Omental fat pad (tissue), 3 donors: ENCODE measurements at regions not wholly inside any gene's neighbourhood (a gene's known extent, or its start where the extent isn't known, plus 50 kb on each side); places are given as distances from the start of the nearest gene placed in this dataset.

ENCODE experiments used
- ATAC-seq: fragments of 150-250 bp; one replicate; pipeline ENCODE4 v1.9.1; 2016; ENCODE audit warnings: mild to moderate bottlenecking, moderate library complexity; ENCODE audit not compliant: low FRiP score
- DNase-seq: peaks from one replicate; pipeline ENCODE4 v3.0.0-alpha.2; 2019; ENCODE audit warnings: low spot score
- CTCF ChIP-seq, 3 donors: fragments of 450-650 bp; IDR thresholded peaks; one replicate each; pipeline ENCODE4 v1.5.1; 2016 to 2017; ENCODE audit warnings: antibody characterized with exemption in 3 of 3, mild to moderate bottlenecking in 3 of 3, moderate library complexity in 2 of 3

GRCh38 chr1:182261655-182262054, 129.9 kb downstream of the GLUL start:
- ATAC-seq (no peak), DNase-seq (no peak)
- no peak for TF ChIP-seq CTCF (IDR thresholded peaks at IDR 0.05)

- TF ChIP-seq CTCF (IDR thresholded peaks at IDR 0.05) = no peak
- DNase-seq (no peak), ATAC-seq (no peak)
These were observed 131.1 kb downstream of the GLUL start for GRCh38 chr1:182260516-182260915.

- no peak for TF ChIP-seq CTCF (IDR thresholded peaks at IDR 0.05)
- no peak for DNase-seq
- no peak for ATAC-seq
These were observed 131.6 kb downstream of the GLUL start for GRCh38 chr1:182259968-182260367.

GRCh38 chr1:182259229-182259872, 132.2 kb downstream of the GLUL start:
- ATAC-seq (peak; percentile 32), DNase-seq (no peak)
- no peak for TF ChIP-seq CTCF (IDR thresholded peaks at IDR 0.05)

GRCh38 chr1:182257369-182258063, 134.1 kb downstream of the GLUL start:
- DNase-seq (no peak), ATAC-seq (peak; percentile 60)
- TF ChIP-seq CTCF (IDR thresholded peaks at IDR 0.05) = no peak

- no peak for DNase-seq
- no peak for TF ChIP-seq CTCF (IDR thresholded peaks at IDR 0.05)
- peak; percentile 15 for ATAC-seq
These were observed 134.7 kb downstream of the GLUL start for GRCh38 chr1:182256931-182257330.

- no peak for ATAC-seq
- DNase-seq = no peak
- no peak for TF ChIP-seq CTCF (IDR thresholded peaks at IDR 0.05)
These were observed 136.1 kb downstream of the GLUL start for GRCh38 chr1:182255494-182255893.
